HG03575 (cell line): ENCODE measurements at regions not wholly inside any gene's neighbourhood (a gene's known extent, or its start where the extent isn't known, plus 50 kb on each side); places are given as distances from the start of the nearest gene placed in this dataset.
"Not testable (repeated sequence)": the region's sequence is repeated elsewhere in the genome, so short reads cannot be mapped to it uniquely, and the experiment has no call there.

Experiments used
- ATAC-seq: cut with Tn5 transposase; IDR thresholded peaks from one replicate; pipeline ENCODE4 v1.9.1; 2021; ENCODE audit not compliant: unreplicated experiment, insufficient number of reproducible peaks, low FRiP score; ENCODE audit errors: extremely low read depth

GRCh38 chrX:45621376-45622041 lies 420.8 kb upstream of the DIPK2B start:
- no peak for ATAC-seq

- ATAC-seq = no peak
Observed at GRCh38 chrX:45619290-45619689, 418.6 kb upstream of the DIPK2B start.

GRCh38 chrX:45615591-45615990 lies 414.9 kb upstream of the DIPK2B start:
- not testable (repeated sequence) for ATAC-seq

GRCh38 chrX:45614853-45615252 lies 414.2 kb upstream of the DIPK2B start:
- no peak for ATAC-seq

GRCh38 chrX:45602151-45602550 lies 401.5 kb upstream of the DIPK2B start:
- no peak for ATAC-seq

- ATAC-seq = no peak
Observed at GRCh38 chrX:45601052-45601451, 400.4 kb upstream of the DIPK2B start.

- ATAC-seq = no peak
Observed at GRCh38 chrX:45598861-45599260, 398.2 kb upstream of the DIPK2B start.

GRCh38 chrX:45596188-45596808 lies 395.6 kb upstream of the DIPK2B start:
- no peak for ATAC-seq

- ATAC-seq = no peak
Observed at GRCh38 chrX:45592101-45592500, 391.4 kb upstream of the DIPK2B start.

- no peak for ATAC-seq
Observed at GRCh38 chrX:45591650-45592049, 391.0 kb upstream of the DIPK2B start.

- no peak for ATAC-seq
Observed at GRCh38 chrX:45584717-45585116, 384.0 kb upstream of the DIPK2B start.

GRCh38 chrX:45577361-45577760 lies 376.7 kb upstream of the DIPK2B start:
- no peak for ATAC-seq

GRCh38 chrX:45571453-45571852 lies 370.8 kb upstream of the DIPK2B start:
- no peak for ATAC-seq

- no peak for ATAC-seq
Observed at GRCh38 chrX:45566456-45566855, 365.8 kb upstream of the DIPK2B start.

GRCh38 chrX:45557387-45557786 lies 356.7 kb upstream of the DIPK2B start:
- no peak for ATAC-seq

- ATAC-seq = no peak
Observed at GRCh38 chrX:45554736-45555135, 354.1 kb upstream of the DIPK2B start.

GRCh38 chrX:45553417-45553816 lies 352.7 kb upstream of the DIPK2B start:
- ATAC-seq = no peak

- not testable (repeated sequence) for ATAC-seq
Observed at GRCh38 chrX:45546697-45547096, 346.0 kb upstream of the DIPK2B start.

GRCh38 chrX:45540181-45540580 lies 339.5 kb upstream of the DIPK2B start:
- no peak for ATAC-seq

- ATAC-seq = no peak
Observed at GRCh38 chrX:45537936-45538335, 337.3 kb upstream of the DIPK2B start.

GRCh38 chrX:45527834-45528233 lies 327.2 kb upstream of the DIPK2B start:
- ATAC-seq = no peak
